Cardiac muscle cell (in vitro differentiated cells and primary cell): ENCODE measurements at regions not wholly inside any gene's neighbourhood (a gene's known extent, or its start where the extent isn't known, plus 50 kb on each side); places are given as distances from the start of the nearest gene placed in this dataset.
"Not testable (repeated sequence)": the region's sequence is repeated elsewhere in the genome, so short reads cannot be mapped to it uniquely, and the experiment has no call there.

Experiments used
- DNase-seq, 2 donors: peaks; one replicate each; pipeline versions ENCODE4 v3.0.0 to v3.0.0-alpha.2; 2010 to 2017; ENCODE audit warnings: low read depth in 1 of 2, low spot score in 1 of 2
- H3K27ac ChIP-seq: fragments of 200-600 bp; sonication (generic); 2 replicates; pipeline ENCODE4 v1.5.1; 2016
- H3K27me3 ChIP-seq: fragments of 200-600 bp; sonication (generic); 2 replicates; pipeline ENCODE4 v1.6.0; 2016; ENCODE audit warnings: control low read depth
- H3K36me3 ChIP-seq: fragments of 200-600 bp; sonication (generic); 2 replicates; pipeline ENCODE4 v1.5.1; 2016; ENCODE audit warnings: control low read depth
- H3K4me1 ChIP-seq: fragments of 200-600 bp; sonication (generic); 2 replicates; pipeline ENCODE4 v1.8.1; 2017; ENCODE audit warnings: low read depth, mild to moderate bottlenecking, mixed run types
- H3K4me3 ChIP-seq: fragments of 200-600 bp; sonication (generic); 2 replicates; pipeline ENCODE4 v1.5.1; 2016; ENCODE audit warnings: mild to moderate bottlenecking
- H3K9me3 ChIP-seq: fragments of 200-600 bp; sonication (generic); 2 replicates; pipeline ENCODE4 v1.5.1; 2017; ENCODE audit warnings: low read depth, mild to moderate bottlenecking, control low read depth
- TF ChIP-seq, protein P1 (sequence below): IDR thresholded peaks from 2 replicates; pipeline ENCODE4 v1.5.1; 2012; ENCODE audit warnings: low read depth, mild to moderate bottlenecking, low read length

DNA sequence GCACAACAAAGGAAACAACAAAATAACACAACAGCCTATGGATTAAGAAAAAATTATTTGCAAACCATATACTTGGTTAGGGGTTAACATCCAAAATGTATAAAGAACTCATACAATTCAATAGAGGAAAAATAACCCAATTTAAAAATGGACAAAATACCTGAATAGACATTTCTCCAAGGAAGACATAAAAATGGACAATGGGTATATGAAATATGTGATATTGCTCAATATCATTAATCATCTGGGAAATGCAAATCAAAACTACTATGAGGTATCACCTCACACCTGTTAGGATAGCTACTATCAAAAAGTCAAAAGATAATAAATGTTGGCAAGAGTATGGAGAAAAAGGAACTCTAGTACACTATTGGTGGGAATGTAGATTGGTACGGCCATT, 71.0 kb upstream of the THRB start:
- Histone ChIP-seq H3K27ac (no peak overlapping the region), H3K4me1 (no peaks in the 10 kb centered on the region), H3K27me3 (no peaks in the 10 kb centered on the region), H3K36me3 (no peaks in the 10 kb centered on the region), H3K9me3 (no peaks in the 10 kb centered on the region), H3K4me3 (no peak overlapping the region)
- TF ChIP-seq, protein P1, sequence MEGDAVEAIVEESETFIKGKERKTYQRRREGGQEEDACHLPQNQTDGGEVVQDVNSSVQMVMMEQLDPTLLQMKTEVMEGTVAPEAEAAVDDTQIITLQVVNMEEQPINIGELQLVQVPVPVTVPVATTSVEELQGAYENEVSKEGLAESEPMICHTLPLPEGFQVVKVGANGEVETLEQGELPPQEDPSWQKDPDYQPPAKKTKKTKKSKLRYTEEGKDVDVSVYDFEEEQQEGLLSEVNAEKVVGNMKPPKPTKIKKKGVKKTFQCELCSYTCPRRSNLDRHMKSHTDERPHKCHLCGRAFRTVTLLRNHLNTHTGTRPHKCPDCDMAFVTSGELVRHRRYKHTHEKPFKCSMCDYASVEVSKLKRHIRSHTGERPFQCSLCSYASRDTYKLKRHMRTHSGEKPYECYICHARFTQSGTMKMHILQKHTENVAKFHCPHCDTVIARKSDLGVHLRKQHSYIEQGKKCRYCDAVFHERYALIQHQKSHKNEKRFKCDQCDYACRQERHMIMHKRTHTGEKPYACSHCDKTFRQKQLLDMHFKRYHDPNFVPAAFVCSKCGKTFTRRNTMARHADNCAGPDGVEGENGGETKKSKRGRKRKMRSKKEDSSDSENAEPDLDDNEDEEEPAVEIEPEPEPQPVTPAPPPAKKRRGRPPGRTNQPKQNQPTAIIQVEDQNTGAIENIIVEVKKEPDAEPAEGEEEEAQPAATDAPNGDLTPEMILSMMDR: no peak
- DNase-seq: no peak

DNA sequence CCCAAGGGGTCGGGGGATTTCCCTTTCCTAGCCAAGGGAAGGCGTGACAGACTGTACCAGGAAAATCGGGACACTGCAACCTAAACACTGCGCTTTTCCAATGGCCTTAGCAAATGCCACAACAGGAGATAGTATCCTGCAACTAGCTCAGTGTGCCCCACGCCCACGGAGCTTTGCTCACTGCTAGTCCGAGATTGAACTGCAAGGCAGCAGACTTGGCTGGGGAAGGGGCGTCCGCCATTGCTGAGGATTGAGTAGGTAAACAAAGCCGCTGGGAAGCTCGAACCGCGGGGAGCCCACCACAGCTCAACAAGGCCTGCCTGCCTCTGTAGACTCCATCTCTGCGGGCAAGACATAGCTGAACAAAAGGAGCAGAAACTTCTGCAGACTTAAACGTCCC, 72.3 kb upstream of the THRB start:
- DNase-seq: no peak
- Histone ChIP-seq H3K9me3 (no peaks in the 10 kb centered on the region), H3K27me3 (no peaks in the 10 kb centered on the region), H3K4me3 (no peak overlapping the region), H3K36me3 (no peaks in the 10 kb centered on the region), H3K27ac (no peak overlapping the region), H3K4me1 (no peaks in the 10 kb centered on the region)
- TF ChIP-seq, protein P1: no peak

DNA sequence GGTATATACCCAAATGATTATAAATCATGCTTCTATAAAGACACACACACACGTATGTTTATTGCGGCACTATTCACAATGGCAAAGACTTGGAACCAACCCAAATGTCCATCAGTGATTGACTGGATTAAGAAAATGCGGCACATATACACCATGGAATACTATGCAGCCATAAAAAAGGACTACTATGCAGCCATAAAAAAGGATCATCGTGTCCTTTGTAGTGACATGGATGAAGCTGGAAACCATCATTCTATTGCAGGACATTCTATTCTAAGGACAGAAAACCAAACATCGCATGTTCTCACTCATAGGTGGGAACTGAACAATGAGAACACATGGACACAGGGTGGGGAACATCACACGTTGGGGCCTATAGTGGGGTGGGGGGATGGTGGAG, 77.8 kb upstream of the THRB start:
- H3K36me3 ChIP-seq, H3K4me3 ChIP-seq, H3K4me1 ChIP-seq, H3K27me3 ChIP-seq, DNase-seq, H3K27ac ChIP-seq, H3K9me3 ChIP-seq: not testable (repeated sequence)

DNA sequence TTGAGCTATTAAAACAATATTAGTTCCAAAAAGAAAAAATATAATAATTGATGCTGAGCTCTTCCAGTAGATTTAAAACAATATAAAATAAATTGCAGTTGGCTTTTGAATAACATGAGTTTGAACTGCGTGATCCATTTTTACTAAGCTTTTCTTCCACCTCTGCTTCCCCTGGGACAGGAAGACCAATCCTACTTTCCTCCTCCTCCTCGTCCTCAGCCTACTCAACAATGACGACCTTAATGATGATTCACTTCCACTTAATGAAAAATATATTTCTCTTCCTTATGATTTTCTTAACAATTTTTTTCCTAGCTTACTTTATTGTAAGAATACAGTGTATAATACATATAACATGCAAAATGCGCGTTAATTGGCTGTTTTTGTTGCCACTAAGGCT, 78.9 kb upstream of the THRB start:
- Histone ChIP-seq H3K4me3 (no peak overlapping the region), H3K36me3 (no peaks in the 10 kb centered on the region), H3K4me1 (no peaks in the 10 kb centered on the region), H3K27me3 (no peaks in the 10 kb centered on the region), H3K9me3 (no peaks in the 10 kb centered on the region), H3K27ac (no peak overlapping the region)
- TF ChIP-seq, protein P1: no peak
- no peak for DNase-seq

DNA sequence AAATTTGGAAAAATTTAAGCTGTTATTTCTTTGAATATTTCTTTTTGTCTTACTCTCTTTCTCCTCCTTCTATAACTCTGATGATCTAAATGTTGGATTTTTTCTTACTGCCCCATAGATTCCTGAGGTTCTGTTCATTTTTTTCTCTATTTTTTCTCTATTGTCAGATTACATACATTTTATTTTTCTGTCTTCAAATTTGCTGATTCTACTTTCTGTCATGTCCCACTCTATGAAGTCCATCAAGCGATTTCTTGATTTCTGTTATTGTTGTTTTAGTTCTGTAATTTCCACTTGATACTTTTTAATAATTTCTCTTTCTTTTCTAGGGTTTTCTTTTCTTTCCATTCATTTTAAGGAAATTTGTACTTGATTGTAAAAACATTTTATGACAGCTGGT, 83.7 kb upstream of the THRB start:
- Histone ChIP-seq H3K9me3 (no peaks in the 10 kb centered on the region), H3K27me3 (no peaks in the 10 kb centered on the region), H3K36me3 (no peaks in the 10 kb centered on the region), H3K4me1 (no peaks in the 10 kb centered on the region), H3K4me3 (no peak overlapping the region), H3K27ac (no peak overlapping the region)
- TF ChIP-seq, protein P1: no peak
- DNase-seq: no peak

- no peak for DNase-seq
- H3K4me3 ChIP-seq: no peak overlapping the region
- H3K4me1 ChIP-seq: no peaks in the 10 kb centered on the region
- TF ChIP-seq, protein P1: no peak
- no peak overlapping the region for H3K27ac ChIP-seq
- H3K27me3 ChIP-seq: no peaks in the 10 kb centered on the region
- H3K36me3 ChIP-seq: no peaks in the 10 kb centered on the region
- no peaks in the 10 kb centered on the region for H3K9me3 ChIP-seq
Observed at GRCh38 chr3:24578951-24579421, 84.3 kb upstream of the THRB start.
